Activated T-helper 9 cell treated with anti-CD3 and anti-CD28 coated beads, Interleukin-2, amount 50 U/mL, for 16 hours (primary cell): ENCODE measurements at regions not wholly inside any gene's neighbourhood (a gene's known extent, or its start where the extent isn't known, plus 50 kb on each side); places are given as distances from the start of the nearest gene placed in this dataset.
"Not testable (repeated sequence)": the region's sequence is repeated elsewhere in the genome, so short reads cannot be mapped to it uniquely, and the experiment has no call there.

Experiments
- DNase-seq: peaks from one replicate; pipeline ENCODE4 v3.0.0-alpha.2; 2020; ENCODE audit warnings: low read depth

GRCh38 chr5:153237671-153238332, 252.7 kb upstream of the GRIA1 start:
- DNase-seq: no peak

GRCh38 chr5:153257381-153257780, 233.1 kb upstream of the GRIA1 start:
- no peak for DNase-seq

- no peak for DNase-seq
Measured at GRCh38 chr5:153258469-153258868, 232.0 kb upstream of the GRIA1 start.

- no peak for DNase-seq
Measured at GRCh38 chr5:153267506-153267905, 223.0 kb upstream of the GRIA1 start.

GRCh38 chr5:153275695-153276094, 214.8 kb upstream of the GRIA1 start:
- no peak for DNase-seq

- no peak for DNase-seq
Measured at GRCh38 chr5:153276151-153276550, 214.3 kb upstream of the GRIA1 start.

- DNase-seq: not testable (repeated sequence)
Measured at GRCh38 chr5:153296251-153296844, 194.1 kb upstream of the GRIA1 start.

GRCh38 chr5:153299891-153300290, 190.6 kb upstream of the GRIA1 start:
- no peak for DNase-seq

- no peak for DNase-seq
Measured at GRCh38 chr5:153308282-153308681, 182.2 kb upstream of the GRIA1 start.

- DNase-seq: no peak
Measured at GRCh38 chr5:153318556-153318955, 171.9 kb upstream of the GRIA1 start.

GRCh38 chr5:153321478-153321877, 169.0 kb upstream of the GRIA1 start:
- no peak for DNase-seq

- DNase-seq: no peak
Measured at GRCh38 chr5:153340139-153340538, 150.3 kb upstream of the GRIA1 start.

GRCh38 chr5:153340738-153341137, 149.7 kb upstream of the GRIA1 start:
- no peak for DNase-seq

- DNase-seq: no peak
Measured at GRCh38 chr5:153342487-153342886, 148.0 kb upstream of the GRIA1 start.

- DNase-seq: no peak
Measured at GRCh38 chr5:153347611-153348010, 142.9 kb upstream of the GRIA1 start.

- DNase-seq: no peak
Measured at GRCh38 chr5:153350175-153350883, 140.1 kb upstream of the GRIA1 start.

- peak; percentile 0 for DNase-seq
Measured at GRCh38 chr5:153352685-153353219, 137.7 kb upstream of the GRIA1 start.

GRCh38 chr5:153357493-153358112, 132.9 kb upstream of the GRIA1 start:
- no peak for DNase-seq

GRCh38 chr5:153358315-153358976, 132.0 kb upstream of the GRIA1 start:
- no peak for DNase-seq

- DNase-seq: no peak
Measured at GRCh38 chr5:153360860-153361259, 129.6 kb upstream of the GRIA1 start.

GRCh38 chr5:153361735-153362409, 128.6 kb upstream of the GRIA1 start:
- no peak for DNase-seq

- DNase-seq: no peak
Measured at GRCh38 chr5:153365547-153365946, 124.9 kb upstream of the GRIA1 start.
